ENCODE measurements at regions not wholly inside any gene's neighbourhood (a gene's known extent, or its start where the extent isn't known, plus 50 kb on each side); places are given as distances from the start of the nearest gene placed in this dataset.
"Not testable (repeated sequence)": the region's sequence is repeated elsewhere in the genome, so short reads cannot be mapped to it uniquely, and the experiment has no call there.

- no peak for TF ChIP-seq EP300 (IDR thresholded peaks at IDR 0.05)
- TF ChIP-seq POLR2A (IDR thresholded peaks at IDR 0.05): no peak
- no peak for TF ChIP-seq CTCF (IDR thresholded peaks at IDR 0.05)
- no peak for TF ChIP-seq POLR2AphosphoS5 (IDR thresholded peaks at IDR 0.05)
- ATAC-seq: no peak
- WGBS, 2 donors (ENCODE audit: low coverage in 1 of 2): 81 to 91% methylated on average over 5 to 8 of the region's 10 CpGs
- H3K27me3 ChIP-seq: no peaks in the 10 kb centered on the region
- no peak overlapping the region for H3K4me3 ChIP-seq
- no peaks in the 10 kb centered on the region for H3K36me3 ChIP-seq
- H3K4me1 ChIP-seq: peaks cover 0 to 28% (median 19%) of the 10 kb centered on the region in 3 donors
- no peak overlapping the region for H3K27ac ChIP-seq
- H3K9me3 ChIP-seq: no peaks in the 10 kb centered on the region
Observed at GRCh38 chr10:118963341-118963740, 66.2 kb upstream of the NANOS1 start.

GRCh38 chr10:118963933-118964332, 65.6 kb upstream of the NANOS1 start:
- no peaks in the 10 kb centered on the region for H3K36me3 ChIP-seq
- no peak for TF ChIP-seq EP300 (IDR thresholded peaks at IDR 0.05)
- no peak for TF ChIP-seq POLR2AphosphoS5 (IDR thresholded peaks at IDR 0.05)
- no peak for TF ChIP-seq CTCF (IDR thresholded peaks at IDR 0.05)
- no peak for TF ChIP-seq POLR2A (IDR thresholded peaks at IDR 0.05)
- H3K4me3 ChIP-seq: no peak overlapping the region
- H3K27me3 ChIP-seq: no peaks in the 10 kb centered on the region
- no peak overlapping the region for H3K27ac ChIP-seq
- H3K4me1 ChIP-seq: peaks cover 0 to 22% (median 14%) of the 10 kb centered on the region in 3 donors
- no peaks in the 10 kb centered on the region for H3K9me3 ChIP-seq
- 100% methylated on average over 1 of the region's 2 CpGs; no CpG with 5 or more reads in 1 of the 2 donors for WGBS, 2 donors (ENCODE audit: low coverage in 1 of 2)
- ATAC-seq: no peak

- WGBS, 2 donors (ENCODE audit: low coverage in 1 of 2): 92 to 100% methylated on average over 3 of the region's 3 CpGs
- H3K27me3 ChIP-seq, H3K27ac ChIP-seq, H3K4me3 ChIP-seq, ATAC-seq, H3K36me3 ChIP-seq, H3K9me3 ChIP-seq: not testable (repeated sequence)
- H3K4me1 ChIP-seq: peaks cover 0 to 17% (median 8%) of the 10 kb centered on the region in 3 donors
Observed at GRCh38 chr10:118964476-118964875, 65.0 kb upstream of the NANOS1 start.

GRCh38 chr10:118965096-118965495, 64.4 kb upstream of the NANOS1 start:
- H3K27ac ChIP-seq: no peak overlapping the region
- TF ChIP-seq CTCF (IDR thresholded peaks at IDR 0.05) (no peak), EP300 (IDR thresholded peaks at IDR 0.05) (no peak), POLR2AphosphoS5 (IDR thresholded peaks at IDR 0.05) (no peak), POLR2A (IDR thresholded peaks at IDR 0.05) (no peak)
- H3K36me3 ChIP-seq: no peaks in the 10 kb centered on the region
- no peak overlapping the region for H3K4me3 ChIP-seq
- H3K27me3 ChIP-seq: no peaks in the 10 kb centered on the region
- WGBS, 2 donors (ENCODE audit: low coverage in 1 of 2): 100% methylated on average over 1 of the region's 2 CpGs; no CpG with 5 or more reads in 1 of the 2 donors
- no peak for ATAC-seq
- H3K9me3 ChIP-seq: no peaks in the 10 kb centered on the region
- peaks cover 0 to 11% (median 3%) of the 10 kb centered on the region in 3 donors for H3K4me1 ChIP-seq

GRCh38 chr10:118965645-118966044, 63.9 kb upstream of the NANOS1 start:
- no peaks in the 10 kb centered on the region for H3K36me3 ChIP-seq
- no peak overlapping the region for H3K27ac ChIP-seq
- TF ChIP-seq CTCF (IDR thresholded peaks at IDR 0.05): no peak
- TF ChIP-seq POLR2AphosphoS5 (IDR thresholded peaks at IDR 0.05): no peak
- no peak for TF ChIP-seq POLR2A (IDR thresholded peaks at IDR 0.05)
- TF ChIP-seq EP300 (IDR thresholded peaks at IDR 0.05): no peak
- H3K4me1 ChIP-seq: peaks cover 0 to 6% (median 1%) of the 10 kb centered on the region in 3 donors
- H3K9me3 ChIP-seq: no peaks in the 10 kb centered on the region
- no peaks in the 10 kb centered on the region for H3K27me3 ChIP-seq
- H3K4me3 ChIP-seq: no peak overlapping the region
- no peak for ATAC-seq
- 14 to 80% methylated on average over 1 to 2 of the region's 9 CpGs for WGBS, 2 donors (ENCODE audit: low coverage in 1 of 2)

All from gastroesophageal sphincter (tissue), 4 donors.